ENCODE measurements at regions not wholly inside any gene's neighbourhood (a gene's known extent, or its start where the extent isn't known, plus 50 kb on each side); places are given as distances from the start of the nearest gene placed in this dataset.

DNA sequence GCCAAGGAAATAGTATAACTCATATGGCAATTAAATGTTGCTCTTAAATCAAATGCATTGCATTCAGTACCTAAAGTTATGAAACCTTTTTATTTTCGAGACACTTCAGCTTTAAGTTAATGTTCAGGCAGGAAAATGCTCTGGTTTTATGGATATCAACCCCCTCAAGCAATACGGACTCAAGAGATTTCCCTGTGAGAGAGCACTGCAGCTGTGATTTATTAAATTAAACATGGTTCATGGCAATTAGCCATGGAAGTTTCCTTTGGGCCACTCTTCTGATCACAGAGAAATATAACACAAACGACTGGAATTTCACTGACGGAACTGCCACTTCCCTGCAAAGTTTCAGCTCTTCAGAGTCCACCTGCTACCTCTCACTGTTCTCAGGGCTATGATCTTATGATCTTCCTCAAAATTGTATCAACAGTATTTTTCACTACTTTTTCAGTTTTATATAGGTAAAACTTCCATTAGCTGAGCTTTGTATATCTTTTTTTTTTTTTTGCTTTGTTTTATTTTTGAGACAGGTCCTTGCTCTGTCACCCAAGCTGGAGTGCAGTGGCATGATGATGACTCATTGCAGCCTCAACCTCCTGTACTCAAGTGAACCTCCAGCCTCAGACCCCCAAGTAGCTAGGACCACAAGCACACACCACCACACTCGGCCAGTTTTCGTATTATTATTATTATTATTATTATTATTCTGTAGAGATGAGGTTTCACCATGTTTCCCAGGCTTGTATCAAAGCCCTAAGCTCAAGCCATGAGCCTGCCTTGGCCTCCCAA lies 923.1 kb upstream of the TMPRSS15 start:
- TF ChIP-seq, protein P1, sequence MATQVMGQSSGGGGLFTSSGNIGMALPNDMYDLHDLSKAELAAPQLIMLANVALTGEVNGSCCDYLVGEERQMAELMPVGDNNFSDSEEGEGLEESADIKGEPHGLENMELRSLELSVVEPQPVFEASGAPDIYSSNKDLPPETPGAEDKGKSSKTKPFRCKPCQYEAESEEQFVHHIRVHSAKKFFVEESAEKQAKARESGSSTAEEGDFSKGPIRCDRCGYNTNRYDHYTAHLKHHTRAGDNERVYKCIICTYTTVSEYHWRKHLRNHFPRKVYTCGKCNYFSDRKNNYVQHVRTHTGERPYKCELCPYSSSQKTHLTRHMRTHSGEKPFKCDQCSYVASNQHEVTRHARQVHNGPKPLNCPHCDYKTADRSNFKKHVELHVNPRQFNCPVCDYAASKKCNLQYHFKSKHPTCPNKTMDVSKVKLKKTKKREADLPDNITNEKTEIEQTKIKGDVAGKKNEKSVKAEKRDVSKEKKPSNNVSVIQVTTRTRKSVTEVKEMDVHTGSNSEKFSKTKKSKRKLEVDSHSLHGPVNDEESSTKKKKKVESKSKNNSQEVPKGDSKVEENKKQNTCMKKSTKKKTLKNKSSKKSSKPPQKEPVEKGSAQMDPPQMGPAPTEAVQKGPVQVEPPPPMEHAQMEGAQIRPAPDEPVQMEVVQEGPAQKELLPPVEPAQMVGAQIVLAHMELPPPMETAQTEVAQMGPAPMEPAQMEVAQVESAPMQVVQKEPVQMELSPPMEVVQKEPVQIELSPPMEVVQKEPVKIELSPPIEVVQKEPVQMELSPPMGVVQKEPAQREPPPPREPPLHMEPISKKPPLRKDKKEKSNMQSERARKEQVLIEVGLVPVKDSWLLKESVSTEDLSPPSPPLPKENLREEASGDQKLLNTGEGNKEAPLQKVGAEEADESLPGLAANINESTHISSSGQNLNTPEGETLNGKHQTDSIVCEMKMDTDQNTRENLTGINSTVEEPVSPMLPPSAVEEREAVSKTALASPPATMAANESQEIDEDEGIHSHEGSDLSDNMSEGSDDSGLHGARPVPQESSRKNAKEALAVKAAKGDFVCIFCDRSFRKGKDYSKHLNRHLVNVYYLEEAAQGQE (IDR thresholded peaks at IDR 0.05; ENCODE audit: low read depth) = no peak
- no peak for TF ChIP-seq POLR2A (IDR thresholded peaks at IDR 0.05; ENCODE audit: borderline replicate concordance, extremely low read depth, insufficient read depth, insufficient read length)
- TF ChIP-seq, protein P2, sequence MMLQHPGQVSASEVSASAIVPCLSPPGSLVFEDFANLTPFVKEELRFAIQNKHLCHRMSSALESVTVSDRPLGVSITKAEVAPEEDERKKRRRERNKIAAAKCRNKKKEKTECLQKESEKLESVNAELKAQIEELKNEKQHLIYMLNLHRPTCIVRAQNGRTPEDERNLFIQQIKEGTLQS (IDR thresholded peaks at IDR 0.05) = no peak
- no peak for TF ChIP-seq TCF7L2 (IDR thresholded peaks at IDR 0.05; ENCODE audit: borderline replicate concordance, extremely low read depth, insufficient read depth, insufficient read length)
- TF ChIP-seq, protein P3, sequence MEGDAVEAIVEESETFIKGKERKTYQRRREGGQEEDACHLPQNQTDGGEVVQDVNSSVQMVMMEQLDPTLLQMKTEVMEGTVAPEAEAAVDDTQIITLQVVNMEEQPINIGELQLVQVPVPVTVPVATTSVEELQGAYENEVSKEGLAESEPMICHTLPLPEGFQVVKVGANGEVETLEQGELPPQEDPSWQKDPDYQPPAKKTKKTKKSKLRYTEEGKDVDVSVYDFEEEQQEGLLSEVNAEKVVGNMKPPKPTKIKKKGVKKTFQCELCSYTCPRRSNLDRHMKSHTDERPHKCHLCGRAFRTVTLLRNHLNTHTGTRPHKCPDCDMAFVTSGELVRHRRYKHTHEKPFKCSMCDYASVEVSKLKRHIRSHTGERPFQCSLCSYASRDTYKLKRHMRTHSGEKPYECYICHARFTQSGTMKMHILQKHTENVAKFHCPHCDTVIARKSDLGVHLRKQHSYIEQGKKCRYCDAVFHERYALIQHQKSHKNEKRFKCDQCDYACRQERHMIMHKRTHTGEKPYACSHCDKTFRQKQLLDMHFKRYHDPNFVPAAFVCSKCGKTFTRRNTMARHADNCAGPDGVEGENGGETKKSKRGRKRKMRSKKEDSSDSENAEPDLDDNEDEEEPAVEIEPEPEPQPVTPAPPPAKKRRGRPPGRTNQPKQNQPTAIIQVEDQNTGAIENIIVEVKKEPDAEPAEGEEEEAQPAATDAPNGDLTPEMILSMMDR (IDR thresholded peaks at IDR 0.05 in 2 of 3, conservative IDR thresholded peaks at IDR 0.05 in 1 of 3; ENCODE audit: borderline replicate concordance in 1 of 3, insufficient read depth in 1 of 3, low read depth in 2 of 3, low read length in 2 of 3) = no peak
- no peak for TF ChIP-seq YY1 (IDR thresholded peaks at IDR 0.05; ENCODE audit: extremely low read depth, insufficient replicate concordance, low read depth, low read length)
- TF ChIP-seq EZH2phosphoT487 (IDR thresholded peaks at IDR 0.05; ENCODE audit: borderline replicate concordance) = no peak

All from HCT116 (cell line).